Tibial artery (tissue), 4 donors: ENCODE measurements at regions not wholly inside any gene's neighbourhood (a gene's known extent, or its start where the extent isn't known, plus 50 kb on each side); places are given as distances from the start of the nearest gene placed in this dataset.

Experiments
- DNase-seq, 2 donors: peaks; one replicate each; pipeline ENCODE4 v3.0.0-alpha.2; 2019
- H3K27ac ChIP-seq, 2 donors: fragments of 200-600 bp; sonication (generic) in 1 of 2; 1 replicate in 1 of 2; 2 replicates in 1 of 2; pipeline ENCODE4 v1.5.1; 2018 to 2019; ENCODE audit warnings: mild to moderate bottlenecking in 1 of 2
- H3K27me3 ChIP-seq, 2 donors: fragments of 200-600 bp; sonication (generic) in 1 of 2; one replicate each; pipeline versions ENCODE4 v1.5.1 to v1.6.0; 2016 to 2019
- H3K36me3 ChIP-seq, 3 donors: fragments of 200-600 bp; sonication (generic) in 2 of 3; one replicate each; pipeline ENCODE4 v1.5.1; 2016 to 2019; ENCODE audit warnings: mild to moderate bottlenecking in 2 of 3
- H3K4me1 ChIP-seq, 4 donors: fragments of 200-600 bp; sonication (generic) in 2 of 4; 1 replicate in 3 of 4; 2 replicates in 1 of 4; pipeline ENCODE4 v1.5.1; 2016 to 2019
- H3K4me3 ChIP-seq, 2 donors: fragments of 200-600 bp; sonication (generic) in 1 of 2; 1 replicate in 1 of 2; 2 replicates in 1 of 2; pipeline ENCODE4 v1.5.1; 2018 to 2019; ENCODE audit warnings: mild to moderate bottlenecking in 2 of 2
- H3K9me3 ChIP-seq, 3 donors: fragments of 200-600 bp; sonication (generic) in 1 of 3; one replicate each; pipeline ENCODE4 v1.5.1; 2016 to 2019
- CTCF ChIP-seq, 2 experiments: fragments of 200-600 bp in 1 of 2; fragments of 450-650 bp in 1 of 2; IDR thresholded peaks; one replicate each; pipeline ENCODE4 v1.5.1; 2017 to 2019; ENCODE audit warnings: antibody characterized with exemption in 2 of 2, mild to moderate bottlenecking in 1 of 2, moderate library complexity in 1 of 2
- intact Hi-C: fragments of 100-400 bp; cut with DNase I; formaldehyde crosslinking; loops from one replicate; pipeline ENCODE4 v1.15.0; 2023; ENCODE audit warnings: low total_unique reads

DNA sequence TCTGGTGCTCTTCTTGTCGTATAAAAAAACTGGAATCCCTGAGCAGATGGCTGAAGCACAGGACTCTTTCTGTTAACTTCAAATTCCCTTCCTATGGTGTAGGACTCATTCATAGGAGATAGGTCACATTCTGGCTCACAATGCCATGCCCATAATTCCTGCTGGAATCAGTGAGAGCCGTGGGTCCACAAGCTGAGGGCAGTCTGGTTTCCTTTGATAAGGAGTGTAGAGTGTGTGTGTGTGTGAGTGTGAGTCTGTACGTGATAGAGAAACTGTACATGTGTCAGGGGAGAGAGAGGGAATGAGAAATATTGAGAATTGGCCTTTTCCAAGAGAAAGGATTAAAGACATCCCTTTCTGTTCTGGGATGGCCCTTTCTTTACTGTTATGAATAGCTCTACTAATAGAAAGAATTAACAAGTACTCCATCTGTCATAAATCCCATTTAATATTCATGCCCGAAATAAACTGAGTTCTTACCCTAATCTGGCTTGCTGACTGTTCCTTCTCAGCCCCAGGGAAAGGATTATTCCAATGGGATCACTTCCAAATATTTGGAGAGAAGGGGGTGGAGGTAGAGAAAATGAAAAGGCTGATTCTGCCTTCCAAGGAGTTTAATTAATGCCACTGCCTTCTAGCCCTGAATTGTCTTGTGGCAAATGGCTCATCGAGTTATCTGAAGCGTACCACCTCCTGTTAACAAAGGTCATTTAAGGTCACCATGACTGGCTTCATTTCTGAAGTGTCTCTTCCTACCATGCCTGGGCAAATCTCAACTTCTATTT, 79.0 kb downstream of the TMX1 start:
- no peaks in the 10 kb centered on the region for H3K9me3 ChIP-seq
- peaks cover 0 to 28% (median 16%) of the 10 kb centered on the region in 4 donors for H3K4me1 ChIP-seq
- no peaks in the 10 kb centered on the region for H3K36me3 ChIP-seq
- intact Hi-C loops = no loop called here
- no peaks in the 10 kb centered on the region for H3K27me3 ChIP-seq
- no peak overlapping the region for H3K4me3 ChIP-seq
- DNase-seq = no peak
- H3K27ac ChIP-seq = peak overlapping the region in 1 of 2 donors; percentile 19
- TF ChIP-seq CTCF (IDR thresholded peaks at IDR 0.05) = no peak

DNA sequence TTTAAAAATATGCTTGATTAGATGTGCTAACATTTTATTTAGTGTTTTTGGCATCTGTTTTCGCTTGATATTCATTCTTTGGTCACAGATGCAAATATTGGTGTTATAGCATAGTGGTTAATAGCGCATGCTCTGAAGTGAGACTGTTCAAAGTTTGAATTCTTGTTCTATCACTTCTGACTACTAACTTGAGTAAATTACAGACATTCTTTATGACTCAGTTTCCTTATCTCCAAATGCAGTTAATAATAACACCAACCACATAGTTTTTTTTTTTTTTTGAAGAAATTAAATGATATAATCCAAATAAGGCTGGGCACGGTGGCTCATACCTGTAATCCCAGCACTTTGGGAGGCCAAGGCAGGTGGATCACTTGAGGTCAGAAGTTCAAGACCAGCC, 81.0 kb downstream of the TMX1 start:
- H3K27me3 ChIP-seq = no peaks in the 10 kb centered on the region
- no peaks in the 10 kb centered on the region for H3K36me3 ChIP-seq
- no peak for DNase-seq
- intact Hi-C loops = no loop called here
- no peaks in the 10 kb centered on the region for H3K9me3 ChIP-seq
- no peak for TF ChIP-seq CTCF (IDR thresholded peaks at IDR 0.05)
- no peak overlapping the region for H3K27ac ChIP-seq
- no peak overlapping the region for H3K4me3 ChIP-seq
- H3K4me1 ChIP-seq = peaks cover 0 to 28% (median 16%) of the 10 kb centered on the region in 4 donors

DNA sequence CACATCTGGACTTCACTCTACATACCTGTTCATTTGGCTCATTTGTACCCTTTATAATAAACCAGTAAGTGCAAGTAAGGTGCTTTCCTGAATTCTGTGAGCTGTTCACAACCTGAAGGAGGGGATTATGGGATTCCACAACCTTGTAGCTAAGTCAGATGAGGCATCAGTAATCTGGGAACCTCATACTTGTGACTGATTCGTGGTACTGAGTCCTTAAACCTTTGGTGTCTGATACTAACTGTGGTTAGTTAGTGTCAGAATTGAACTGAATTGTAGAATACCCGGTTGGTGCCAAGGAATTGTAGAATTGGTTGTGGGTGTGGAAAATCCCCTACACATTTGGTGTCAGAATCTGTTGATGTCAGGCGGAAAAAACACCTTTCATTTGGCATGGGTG, 83.4 kb downstream of the TMX1 start:
- no peak overlapping the region for H3K4me3 ChIP-seq
- intact Hi-C loops = no loop called here
- H3K4me1 ChIP-seq = peaks cover 0 to 28% (median 18%) of the 10 kb centered on the region in 4 donors
- DNase-seq = no peak
- no peaks in the 10 kb centered on the region for H3K27me3 ChIP-seq
- TF ChIP-seq CTCF (IDR thresholded peaks at IDR 0.05) = no peak
- no peak overlapping the region for H3K27ac ChIP-seq
- no peaks in the 10 kb centered on the region for H3K36me3 ChIP-seq
- no peaks in the 10 kb centered on the region for H3K9me3 ChIP-seq

GRCh38 chr14:51327376-51327775, 87.3 kb downstream of the TMX1 start:
- Histone ChIP-seq H3K4me3 (no peak overlapping the region), H3K27me3 (no peaks in the 10 kb centered on the region), H3K9me3 (no peaks in the 10 kb centered on the region), H3K36me3 (no peaks in the 10 kb centered on the region), H3K27ac (no peak overlapping the region), H3K4me1 (peaks cover 0 to 22% (median 11%) of the 10 kb centered on the region in 4 donors)
- TF ChIP-seq CTCF (IDR thresholded peaks at IDR 0.05) = no peak
- intact Hi-C loops = no loop called here
- DNase-seq = no peak

DNA sequence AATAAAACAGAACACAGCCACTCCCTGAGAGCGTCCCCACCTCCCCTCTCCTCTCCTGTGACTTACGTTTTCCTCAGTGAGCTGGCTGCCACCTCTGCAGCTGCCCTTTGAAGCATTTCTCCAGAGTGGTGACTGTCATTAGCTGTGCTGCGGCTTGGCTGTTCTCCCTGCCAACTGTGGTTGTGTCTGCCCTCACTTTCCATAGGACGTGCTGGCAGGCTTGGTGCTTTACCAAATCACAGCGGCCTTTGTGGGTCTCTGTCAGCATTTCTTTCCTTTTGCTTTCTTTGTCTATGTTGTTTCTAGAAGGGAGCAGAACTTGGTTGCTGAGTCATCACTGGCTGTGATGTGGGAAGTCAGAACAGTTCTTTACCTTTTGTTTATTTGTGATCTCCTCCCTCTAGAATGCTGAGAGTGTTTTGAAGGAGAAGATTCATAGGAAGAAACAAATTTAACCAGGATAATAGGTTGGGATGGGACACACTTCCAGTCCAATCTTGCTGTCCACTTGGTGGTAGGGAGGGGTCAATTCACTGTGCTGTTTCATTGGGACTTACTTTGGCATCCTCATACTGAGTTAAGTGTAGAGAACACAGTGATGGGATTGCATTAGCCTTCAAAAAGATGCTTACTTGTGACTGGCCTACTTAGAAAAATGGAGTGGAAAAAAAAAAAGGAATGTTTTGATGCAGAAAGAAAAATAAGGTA, 88.2 kb downstream of the TMX1 start:
- DNase-seq = no peak
- no peaks in the 10 kb centered on the region for H3K27me3 ChIP-seq
- peaks cover 0 to 23% (median 11%) of the 10 kb centered on the region in 4 donors for H3K4me1 ChIP-seq
- no peak for TF ChIP-seq CTCF (IDR thresholded peaks at IDR 0.05)
- intact Hi-C loops = no loop called here
- no peaks in the 10 kb centered on the region for H3K9me3 ChIP-seq
- peak overlapping the region in 1 of 2 donors; percentile 15 for H3K27ac ChIP-seq
- no peaks in the 10 kb centered on the region for H3K36me3 ChIP-seq
- no peak overlapping the region for H3K4me3 ChIP-seq
